Mucosa of stomach (tissue), 1 donor: ENCODE measurements at regions not wholly inside any gene's neighbourhood (a gene's known extent, or its start where the extent isn't known, plus 50 kb on each side); places are given as distances from the start of the nearest gene placed in this dataset.
"Not testable (repeated sequence)": the region's sequence is repeated elsewhere in the genome, so short reads cannot be mapped to it uniquely, and the experiment has no call there.

Experiments
- H3K27me3 ChIP-seq: one replicate; pipeline ENCODE4 v1.7.0; 2013; ENCODE audit warnings: mild to moderate bottlenecking, low read length; ENCODE audit not compliant: control insufficient read depth, insufficient read depth
- H3K36me3 ChIP-seq: one replicate; pipeline ENCODE4 v1.7.0; 2013; ENCODE audit warnings: low read length; ENCODE audit not compliant: control insufficient read depth, insufficient read depth
- H3K4me1 ChIP-seq: one replicate; pipeline ENCODE4 v1.7.0; 2013; ENCODE audit warnings: mild to moderate bottlenecking, low read length; ENCODE audit not compliant: control insufficient read depth, insufficient read depth
- H3K4me3 ChIP-seq: one replicate; pipeline ENCODE4 v1.7.0; 2013; ENCODE audit warnings: low read length
- H3K9ac ChIP-seq: one replicate; pipeline ENCODE4 v1.7.0; 2013; ENCODE audit warnings: mild to moderate bottlenecking, low read length, moderate library complexity
- H3K9me3 ChIP-seq: one replicate; pipeline ENCODE4 v1.7.0; 2013; ENCODE audit warnings: mild to moderate bottlenecking, low read length, moderate library complexity; ENCODE audit not compliant: control insufficient read depth
- donor health status: Pancreatic carcinoma.

GRCh38 chr2:7094231-7094741 is 177.1 kb downstream of the RNF144A start:
- Histone ChIP-seq H3K4me3 (no peak overlapping the region), H3K36me3 (no peaks in the 10 kb centered on the region), H3K27me3 (no peaks in the 10 kb centered on the region), H3K4me1 (peaks cover 9% of the 10 kb centered on the region), H3K9me3 (no peaks in the 10 kb centered on the region), H3K9ac (no peak overlapping the region)

GRCh38 chr2:7096726-7097352 is 179.6 kb downstream of the RNF144A start:
- no peaks in the 10 kb centered on the region for H3K9me3 ChIP-seq
- no peaks in the 10 kb centered on the region for H3K36me3 ChIP-seq
- peaks cover 9% of the 10 kb centered on the region for H3K4me1 ChIP-seq
- H3K9ac ChIP-seq = no peak overlapping the region
- H3K27me3 ChIP-seq = no peaks in the 10 kb centered on the region
- no peak overlapping the region for H3K4me3 ChIP-seq

- Histone ChIP-seq H3K4me3 (no peak overlapping the region), H3K4me1 (peaks cover 9% of the 10 kb centered on the region), H3K9me3 (no peaks in the 10 kb centered on the region), H3K27me3 (no peaks in the 10 kb centered on the region), H3K9ac (no peak overlapping the region), H3K36me3 (no peaks in the 10 kb centered on the region)
Measured at GRCh38 chr2:7097353-7097895, 180.2 kb downstream of the RNF144A start.

- peaks cover 9% of the 10 kb centered on the region for H3K4me1 ChIP-seq
- no peak overlapping the region for H3K4me3 ChIP-seq
- no peak overlapping the region for H3K9ac ChIP-seq
- H3K36me3 ChIP-seq = no peaks in the 10 kb centered on the region
- no peaks in the 10 kb centered on the region for H3K9me3 ChIP-seq
- no peaks in the 10 kb centered on the region for H3K27me3 ChIP-seq
Measured at GRCh38 chr2:7098816-7099215, 181.6 kb downstream of the RNF144A start.

- H3K4me1 ChIP-seq, H3K27me3 ChIP-seq, H3K4me3 ChIP-seq, H3K9ac ChIP-seq, H3K9me3 ChIP-seq, H3K36me3 ChIP-seq: not testable (repeated sequence)
Measured at GRCh38 chr2:7099687-7100086, 182.5 kb downstream of the RNF144A start.

- Histone ChIP-seq H3K4me3 (no peak overlapping the region), H3K9me3 (no peaks in the 10 kb centered on the region), H3K36me3 (no peaks in the 10 kb centered on the region), H3K27me3 (no peaks in the 10 kb centered on the region), H3K9ac (no peak overlapping the region), H3K4me1 (peaks cover under 1% of the 10 kb centered on the region)
Measured at GRCh38 chr2:7102826-7103225, 185.6 kb downstream of the RNF144A start.

GRCh38 chr2:7108792-7109532 is 191.8 kb downstream of the RNF144A start:
- Histone ChIP-seq H3K9ac (no peak overlapping the region), H3K4me1 (no peaks in the 10 kb centered on the region), H3K9me3 (no peaks in the 10 kb centered on the region), H3K36me3 (no peaks in the 10 kb centered on the region), H3K4me3 (no peak overlapping the region), H3K27me3 (no peaks in the 10 kb centered on the region)

GRCh38 chr2:7109533-7109885 is 192.3 kb downstream of the RNF144A start:
- no peaks in the 10 kb centered on the region for H3K4me1 ChIP-seq
- no peaks in the 10 kb centered on the region for H3K27me3 ChIP-seq
- no peaks in the 10 kb centered on the region for H3K9me3 ChIP-seq
- H3K9ac ChIP-seq = no peak overlapping the region
- no peaks in the 10 kb centered on the region for H3K36me3 ChIP-seq
- H3K4me3 ChIP-seq = no peak overlapping the region

- H3K4me3 ChIP-seq = no peak overlapping the region
- H3K4me1 ChIP-seq = no peaks in the 10 kb centered on the region
- no peaks in the 10 kb centered on the region for H3K27me3 ChIP-seq
- no peaks in the 10 kb centered on the region for H3K9me3 ChIP-seq
- no peak overlapping the region for H3K9ac ChIP-seq
- H3K36me3 ChIP-seq = no peaks in the 10 kb centered on the region
Measured at GRCh38 chr2:7111626-7112025, 194.4 kb downstream of the RNF144A start.

- no peak overlapping the region for H3K4me3 ChIP-seq
- H3K9ac ChIP-seq = no peak overlapping the region
- H3K36me3 ChIP-seq = no peaks in the 10 kb centered on the region
- no peaks in the 10 kb centered on the region for H3K9me3 ChIP-seq
- no peaks in the 10 kb centered on the region for H3K27me3 ChIP-seq
- H3K4me1 ChIP-seq = no peaks in the 10 kb centered on the region
Measured at GRCh38 chr2:7115364-7115763, 198.2 kb downstream of the RNF144A start.

- H3K4me3 ChIP-seq = no peak overlapping the region
- no peaks in the 10 kb centered on the region for H3K9me3 ChIP-seq
- no peak overlapping the region for H3K9ac ChIP-seq
- H3K36me3 ChIP-seq = no peaks in the 10 kb centered on the region
- no peaks in the 10 kb centered on the region for H3K27me3 ChIP-seq
- no peaks in the 10 kb centered on the region for H3K4me1 ChIP-seq
Measured at GRCh38 chr2:7115906-7116305, 198.7 kb downstream of the RNF144A start.

- no peaks in the 10 kb centered on the region for H3K4me1 ChIP-seq
- no peak overlapping the region for H3K4me3 ChIP-seq
- H3K9ac ChIP-seq = no peak overlapping the region
- no peaks in the 10 kb centered on the region for H3K36me3 ChIP-seq
- H3K9me3 ChIP-seq = no peaks in the 10 kb centered on the region
- H3K27me3 ChIP-seq = no peaks in the 10 kb centered on the region
Measured at GRCh38 chr2:7116511-7116910, 199.3 kb downstream of the RNF144A start.
